DMS53 treated with DMSO at 0.1 percent for 48 hours (cell line): ENCODE measurements at regions not wholly inside any gene's neighbourhood (a gene's known extent, or its start where the extent isn't known, plus 50 kb on each side); places are given as distances from the start of the nearest gene placed in this dataset.
"Not testable (repeated sequence)": the region's sequence is repeated elsewhere in the genome, so short reads cannot be mapped to it uniquely, and the experiment has no call there.

ENCODE experiments used
- DNase-seq: peaks from one replicate; lab custom pipeline; 2025; ENCODE audit not compliant: unreplicated experiment; lab: John Stamatoyannopoulos, UW

- DNase-seq, result no peak
Observed at GRCh38 chr6:81875782-81876293, 123.4 kb upstream of the TENT5A start.

GRCh38 chr6:81869749-81870508, 117.4 kb upstream of the TENT5A start:
- DNase-seq, result not testable (repeated sequence)

- peak; percentile 69 for DNase-seq
Observed at GRCh38 chr6:81865712-81866111, 113.2 kb upstream of the TENT5A start.

GRCh38 chr6:81864124-81864523, 111.6 kb upstream of the TENT5A start:
- DNase-seq, result peak; percentile 34

- peak; percentile 43 for DNase-seq
Observed at GRCh38 chr6:81863123-81863522, 110.6 kb upstream of the TENT5A start.

GRCh38 chr6:81861281-81861680, 108.8 kb upstream of the TENT5A start:
- no peak for DNase-seq

GRCh38 chr6:81859884-81860283, 107.4 kb upstream of the TENT5A start:
- no peak for DNase-seq

GRCh38 chr6:81857812-81858211, 105.3 kb upstream of the TENT5A start:
- no peak for DNase-seq

- no peak for DNase-seq
Observed at GRCh38 chr6:81856872-81857271, 104.4 kb upstream of the TENT5A start.

GRCh38 chr6:81854474-81854873, 102.0 kb upstream of the TENT5A start:
- no peak for DNase-seq

GRCh38 chr6:81853975-81854374, 101.5 kb upstream of the TENT5A start:
- no peak for DNase-seq

GRCh38 chr6:81849248-81849647, 96.8 kb upstream of the TENT5A start:
- no peak for DNase-seq

GRCh38 chr6:81847866-81848265, 95.4 kb upstream of the TENT5A start:
- no peak for DNase-seq

- no peak for DNase-seq
Observed at GRCh38 chr6:81844686-81845085, 92.2 kb upstream of the TENT5A start.

GRCh38 chr6:81843302-81843701, 90.8 kb upstream of the TENT5A start:
- DNase-seq, result no peak

GRCh38 chr6:81842254-81842653, 89.8 kb upstream of the TENT5A start:
- DNase-seq, result no peak

GRCh38 chr6:81838724-81839426, 86.4 kb upstream of the TENT5A start:
- DNase-seq, result no peak

GRCh38 chr6:81838031-81838430, 85.5 kb upstream of the TENT5A start:
- no peak for DNase-seq

GRCh38 chr6:81834141-81834681, 81.7 kb upstream of the TENT5A start:
- peak; percentile 70 for DNase-seq

- no peak for DNase-seq
Observed at GRCh38 chr6:81832304-81832703, 79.8 kb upstream of the TENT5A start.

- DNase-seq, result no peak
Observed at GRCh38 chr6:81831274-81831673, 78.8 kb upstream of the TENT5A start.

GRCh38 chr6:81826784-81827183, 74.3 kb upstream of the TENT5A start:
- DNase-seq, result no peak
